ENCODE measurements at regions not wholly inside any gene's neighbourhood (a gene's known extent, or its start where the extent isn't known, plus 50 kb on each side); places are given as distances from the start of the nearest gene placed in this dataset.

GRCh38 chr3:82807781-82808180 lies 1046.3 kb upstream of the GBE1 start:
- no peaks in the 10 kb centered on the region for H3K36me3 ChIP-seq (ENCODE audit: control insufficient read depth, insufficient read depth, low read length)
- TF ChIP-seq, protein P1, sequence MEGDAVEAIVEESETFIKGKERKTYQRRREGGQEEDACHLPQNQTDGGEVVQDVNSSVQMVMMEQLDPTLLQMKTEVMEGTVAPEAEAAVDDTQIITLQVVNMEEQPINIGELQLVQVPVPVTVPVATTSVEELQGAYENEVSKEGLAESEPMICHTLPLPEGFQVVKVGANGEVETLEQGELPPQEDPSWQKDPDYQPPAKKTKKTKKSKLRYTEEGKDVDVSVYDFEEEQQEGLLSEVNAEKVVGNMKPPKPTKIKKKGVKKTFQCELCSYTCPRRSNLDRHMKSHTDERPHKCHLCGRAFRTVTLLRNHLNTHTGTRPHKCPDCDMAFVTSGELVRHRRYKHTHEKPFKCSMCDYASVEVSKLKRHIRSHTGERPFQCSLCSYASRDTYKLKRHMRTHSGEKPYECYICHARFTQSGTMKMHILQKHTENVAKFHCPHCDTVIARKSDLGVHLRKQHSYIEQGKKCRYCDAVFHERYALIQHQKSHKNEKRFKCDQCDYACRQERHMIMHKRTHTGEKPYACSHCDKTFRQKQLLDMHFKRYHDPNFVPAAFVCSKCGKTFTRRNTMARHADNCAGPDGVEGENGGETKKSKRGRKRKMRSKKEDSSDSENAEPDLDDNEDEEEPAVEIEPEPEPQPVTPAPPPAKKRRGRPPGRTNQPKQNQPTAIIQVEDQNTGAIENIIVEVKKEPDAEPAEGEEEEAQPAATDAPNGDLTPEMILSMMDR (IDR thresholded peaks at IDR 0.05) = no peak
- H3K9ac ChIP-seq = no peak overlapping the region
- no peaks in the 10 kb centered on the region for H3K4me1 ChIP-seq
- no peak overlapping the region for H3K4me3 ChIP-seq (ENCODE audit: low read depth, low read length)
- H3K27ac ChIP-seq = no peak overlapping the region
- no peak overlapping the region for H2AFZ ChIP-seq
- no peaks in the 10 kb centered on the region for H3K79me2 ChIP-seq
- no peak overlapping the region for H3K4me2 ChIP-seq (ENCODE audit: low read length)
- no peaks in the 10 kb centered on the region for H3K9me3 ChIP-seq (ENCODE audit: control insufficient read depth, low read length)
- no peaks in the 10 kb centered on the region for H3K27me3 ChIP-seq (ENCODE audit: control insufficient read depth, insufficient read depth, low read length)

DNA sequence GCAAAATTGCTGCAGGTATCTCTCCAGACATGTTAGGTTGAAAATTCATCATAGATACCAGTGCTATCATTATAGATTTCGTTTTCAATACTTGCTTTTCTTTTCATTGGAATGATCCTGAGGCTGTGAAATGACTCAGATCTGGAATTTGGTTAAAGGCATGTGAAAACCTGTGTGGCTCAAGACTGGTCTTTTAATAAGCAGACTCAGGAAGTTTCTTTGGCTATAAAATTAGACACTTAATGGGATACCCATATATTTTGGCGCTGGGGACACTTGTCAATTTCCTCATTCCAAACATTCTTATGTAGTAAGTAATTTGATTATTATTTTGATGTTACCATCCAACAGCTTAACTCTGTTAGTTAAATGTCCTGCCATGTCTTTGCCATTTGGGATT lies 1041.1 kb upstream of the GBE1 start:
- Histone ChIP-seq H3K79me2 (no peaks in the 10 kb centered on the region), H3K4me3 (ENCODE audit: low read depth, low read length) (no peak overlapping the region), H3K36me3 (ENCODE audit: control insufficient read depth, insufficient read depth, low read length) (no peaks in the 10 kb centered on the region), H3K4me1 (no peaks in the 10 kb centered on the region), H3K27me3 (ENCODE audit: control insufficient read depth, insufficient read depth, low read length) (no peaks in the 10 kb centered on the region), H3K4me2 (ENCODE audit: low read length) (no peak overlapping the region), H3K9ac (no peak overlapping the region), H3K27ac (no peak overlapping the region), H3K9me3 (ENCODE audit: control insufficient read depth, low read length) (no peaks in the 10 kb centered on the region), H2AFZ (no peak overlapping the region)
- TF ChIP-seq, protein P1 (IDR thresholded peaks at IDR 0.05) = no peak

- H3K4me2 ChIP-seq (ENCODE audit: low read length) = no peak overlapping the region
- H3K27ac ChIP-seq = no peak overlapping the region
- no peak overlapping the region for H3K9ac ChIP-seq
- H2AFZ ChIP-seq = no peak overlapping the region
- H3K9me3 ChIP-seq (ENCODE audit: control insufficient read depth, low read length) = no peaks in the 10 kb centered on the region
- no peaks in the 10 kb centered on the region for H3K36me3 ChIP-seq (ENCODE audit: control insufficient read depth, insufficient read depth, low read length)
- no peaks in the 10 kb centered on the region for H3K79me2 ChIP-seq
- TF ChIP-seq, protein P1 (IDR thresholded peaks at IDR 0.05) = no peak
- no peaks in the 10 kb centered on the region for H3K27me3 ChIP-seq (ENCODE audit: control insufficient read depth, insufficient read depth, low read length)
- H3K4me3 ChIP-seq (ENCODE audit: low read depth, low read length) = no peak overlapping the region
- H3K4me1 ChIP-seq = no peaks in the 10 kb centered on the region
Measured at GRCh38 chr3:82800248-82800647, 1038.8 kb upstream of the GBE1 start.

GRCh38 chr3:82796765-82797164 lies 1035.3 kb upstream of the GBE1 start:
- TF ChIP-seq, protein P1 (IDR thresholded peaks at IDR 0.05) = no peak
- Histone ChIP-seq H2AFZ (no peak overlapping the region), H3K9ac (no peak overlapping the region), H3K9me3 (ENCODE audit: control insufficient read depth, low read length) (no peaks in the 10 kb centered on the region), H3K27ac (no peak overlapping the region), H3K4me3 (ENCODE audit: low read depth, low read length) (no peak overlapping the region), H3K27me3 (ENCODE audit: control insufficient read depth, insufficient read depth, low read length) (no peaks in the 10 kb centered on the region), H3K36me3 (ENCODE audit: control insufficient read depth, insufficient read depth, low read length) (no peaks in the 10 kb centered on the region), H3K4me1 (no peaks in the 10 kb centered on the region), H3K79me2 (no peaks in the 10 kb centered on the region), H3K4me2 (ENCODE audit: low read length) (no peak overlapping the region)

DNA sequence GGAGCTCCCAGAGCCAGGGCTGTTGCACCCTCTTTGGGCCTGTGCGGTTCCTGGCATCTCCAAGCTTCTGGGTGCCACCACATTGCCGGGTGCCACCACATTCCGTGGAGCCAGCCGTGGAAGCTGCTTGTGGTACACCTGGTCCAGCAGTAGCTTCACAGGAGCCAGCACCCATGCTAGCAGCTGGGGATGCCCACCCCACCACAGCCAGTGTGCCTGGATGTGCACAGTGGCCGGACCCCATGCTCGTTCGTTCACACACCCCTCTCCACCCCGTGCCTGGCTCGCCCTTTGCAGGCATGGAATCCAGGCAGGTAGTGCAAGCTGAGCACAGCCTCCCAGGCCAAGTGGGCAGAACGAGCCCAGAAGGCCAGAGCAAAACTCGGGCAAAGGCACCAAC lies 1029.8 kb upstream of the GBE1 start:
- Histone ChIP-seq H3K79me2 (no peaks in the 10 kb centered on the region), H3K27me3 (ENCODE audit: control insufficient read depth, insufficient read depth, low read length) (no peaks in the 10 kb centered on the region), H3K4me2 (ENCODE audit: low read length) (no peak overlapping the region), H2AFZ (no peak overlapping the region), H3K9me3 (ENCODE audit: control insufficient read depth, low read length) (no peaks in the 10 kb centered on the region), H3K4me3 (ENCODE audit: low read depth, low read length) (no peak overlapping the region), H3K9ac (no peak overlapping the region), H3K4me1 (no peaks in the 10 kb centered on the region), H3K36me3 (ENCODE audit: control insufficient read depth, insufficient read depth, low read length) (no peaks in the 10 kb centered on the region), H3K27ac (no peak overlapping the region)
- TF ChIP-seq, protein P1 (IDR thresholded peaks at IDR 0.05) = no peak
